T-cell (primary cell): ENCODE measurements at regions not wholly inside any gene's neighbourhood (a gene's known extent, or its start where the extent isn't known, plus 50 kb on each side); places are given as distances from the start of the nearest gene placed in this dataset.

Experiments
- ATAC-seq, 4 experiments: fragments of 200-7000 bp in 3 of 4; fragments of 150-1000 bp in 1 of 4; cut with Tn5 transposase; replicated peaks in 1 of 4; 1 replicate in 3 of 4; 2 replicates in 1 of 4; pipeline ENCODE4 v1.10.0; 2021; ENCODE audit warnings: moderate library complexity in 3 of 4, mild to moderate bottlenecking in 2 of 4, moderate number of reproducible peaks in 1 of 4
- CTCF ChIA-PET, 2 donors: fragments of 300-600 bp; sonication (Branson Sonifier 250); formaldehyde crosslinking; loops; one replicate each; lab custom pipeline; 2022; ENCODE audit warnings: antibody characterized with exemption in 2 of 2; lab: Charles Lee
- POLR2A ChIA-PET, 2 donors: fragments of 300-600 bp; sonication (Branson Sonifier 250); formaldehyde crosslinking; loops; one replicate each; lab custom pipeline; 2022; ENCODE audit warnings: antibody characterized with exemption in 2 of 2; lab: Charles Lee
- DNase-seq, 35 experiments: peaks; one replicate each; pipeline versions ENCODE4 v3.0.0 to v3.0.0-alpha.2; 2013 to 2023
- H3K27ac ChIP-seq: one replicate; pipeline ENCODE4 v1.5.1; 2013; ENCODE audit warnings: low read length
- H3K27me3 ChIP-seq, 2 experiments: replicated peaks in 1 of 2; 1 replicate in 1 of 2; 2 replicates in 1 of 2; pipeline versions ENCODE4 v1.6.1 to v1.7.0; 2013; ENCODE audit warnings: low read length in 1 of 2, mixed read lengths in 1 of 2; ENCODE audit not compliant: control insufficient read depth in 2 of 2, insufficient read depth in 2 of 2; ENCODE audit errors: extremely low read depth in 1 of 2
- H3K36me3 ChIP-seq, 2 donors: 1 replicate in 1 of 2; 2 replicates in 1 of 2; pipeline versions ENCODE4 v1.6.1 to v1.7.0; 2013; ENCODE audit warnings: low read length in 1 of 2; ENCODE audit not compliant: control insufficient read depth in 2 of 2, insufficient read depth in 1 of 2; ENCODE audit errors: extremely low read depth in 1 of 2
- H3K4me1 ChIP-seq, 2 experiments: 1 replicate in 1 of 2; 2 replicates in 1 of 2; pipeline versions ENCODE4 v1.6.1 to v1.7.0; 2013; ENCODE audit warnings: low read length in 2 of 2, mixed read lengths in 1 of 2; ENCODE audit not compliant: insufficient read depth in 2 of 2, control insufficient read depth in 1 of 2; ENCODE audit errors: extremely low read depth in 1 of 2
- H3K4me3 ChIP-seq, 2 donors: 1 replicate in 1 of 2; 2 replicates in 1 of 2; pipeline versions ENCODE4 v1.5.1 to v1.7.0; 2013; ENCODE audit warnings: mild to moderate bottlenecking in 2 of 2, low read length in 1 of 2, moderate library complexity in 1 of 2; ENCODE audit not compliant: control insufficient read depth in 1 of 2; ENCODE audit errors: extremely low read depth in 1 of 2
- H3K9me3 ChIP-seq: 2 replicates; pipeline ENCODE4 v1.7.0; 2013
- H3K27ac Mint-ChIP-seq, 2 donors: one replicate each; pipeline ENCODE4 v1.8.0; 2020 to 2021; ENCODE audit warnings: mild to moderate bottlenecking in 2 of 2, mixed read lengths in 2 of 2
- H3K27me3 Mint-ChIP-seq, 2 donors: one replicate each; pipeline ENCODE4 v1.8.0; 2021 to 2022; ENCODE audit warnings: mixed read lengths in 2 of 2
- H3K36me3 Mint-ChIP-seq: one replicate; pipeline ENCODE4 v1.8.0; 2021; ENCODE audit warnings: mixed read lengths
- H3K4me1 Mint-ChIP-seq, 3 donors: one replicate each; pipeline ENCODE4 v1.8.0; 2020 to 2022; ENCODE audit warnings: mixed read lengths in 3 of 3, mild to moderate bottlenecking in 1 of 3
- H3K4me3 Mint-ChIP-seq, 3 donors: one replicate each; pipeline ENCODE4 v1.8.0; 2020 to 2022; ENCODE audit warnings: mild to moderate bottlenecking in 3 of 3, mixed read lengths in 3 of 3, moderate library complexity in 3 of 3
- H3K9me3 Mint-ChIP-seq, 3 donors: one replicate each; pipeline ENCODE4 v1.8.0; 2020 to 2022; ENCODE audit warnings: mixed read lengths in 3 of 3
- WGBS: methylation state at CpG from one replicate; pipeline ENCODE4 v1.1.5; 2013; ENCODE audit warnings: missing lambda C conversion rate; ENCODE audit not compliant: insufficient coverage; 5-methylcytosine and 5-hydroxymethylcytosine counted together

DNA sequence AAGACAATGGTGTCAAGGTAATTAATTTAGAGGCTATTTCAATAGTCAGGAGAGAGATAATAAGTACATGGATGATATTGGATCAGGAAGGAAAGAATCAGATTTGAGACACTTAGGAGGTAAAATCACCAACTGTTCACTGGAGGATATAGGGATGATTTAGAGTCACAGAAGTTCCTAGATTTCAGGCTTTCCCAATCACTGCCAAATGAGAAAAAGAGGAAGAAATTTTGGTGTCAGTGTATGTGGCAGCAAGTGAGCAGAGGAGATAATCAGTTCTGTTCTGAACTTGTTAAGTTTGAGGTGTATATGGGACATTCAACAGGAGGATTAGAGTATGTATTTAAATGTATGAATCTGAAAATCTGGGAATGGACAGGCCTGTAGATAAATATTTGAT lies 640.4 kb downstream of the NR4A2 start:
- no peak overlapping the region for H3K27ac ChIP-seq
- Mint-ChIP-seq H3K27me3 (no peaks in the 10 kb centered on the region), H3K27ac (no peak overlapping the region), H3K4me3 (no peak overlapping the region), H3K4me1 (no peaks in the 10 kb centered on the region), H3K9me3 (no peaks in the 10 kb centered on the region), H3K36me3 (no peaks in the 10 kb centered on the region)
- ATAC-seq (no peak), DNase-seq (no peak)
- H3K4me3 ChIP-seq, result no peak overlapping the region
- POLR2A ChIA-PET, result no interaction called here
- no peaks in the 10 kb centered on the region for H3K9me3 ChIP-seq
- CTCF ChIA-PET, result no interaction called here
- H3K4me1 ChIP-seq, result no peaks in the 10 kb centered on the region
- no peaks in the 10 kb centered on the region for H3K27me3 ChIP-seq
- H3K36me3 ChIP-seq, result no peaks in the 10 kb centered on the region

GRCh38 chr2:155690785-155691184 lies 641.7 kb downstream of the NR4A2 start:
- Mint-ChIP-seq H3K27ac (no peak overlapping the region), H3K4me1 (no peaks in the 10 kb centered on the region), H3K4me3 (no peak overlapping the region), H3K36me3 (no peaks in the 10 kb centered on the region), H3K27me3 (no peaks in the 10 kb centered on the region), H3K9me3 (no peaks in the 10 kb centered on the region)
- DNase-seq (no peak), ATAC-seq (no peak)
- POLR2A ChIA-PET, result no interaction called here
- WGBS, result no CpG with 5 or more reads among the region's 2 CpGs
- Histone ChIP-seq H3K27ac (no peak overlapping the region), H3K4me1 (no peaks in the 10 kb centered on the region), H3K27me3 (no peaks in the 10 kb centered on the region), H3K9me3 (no peaks in the 10 kb centered on the region), H3K36me3 (no peaks in the 10 kb centered on the region), H3K4me3 (no peak overlapping the region)
- CTCF ChIA-PET, result no interaction called here

DNA sequence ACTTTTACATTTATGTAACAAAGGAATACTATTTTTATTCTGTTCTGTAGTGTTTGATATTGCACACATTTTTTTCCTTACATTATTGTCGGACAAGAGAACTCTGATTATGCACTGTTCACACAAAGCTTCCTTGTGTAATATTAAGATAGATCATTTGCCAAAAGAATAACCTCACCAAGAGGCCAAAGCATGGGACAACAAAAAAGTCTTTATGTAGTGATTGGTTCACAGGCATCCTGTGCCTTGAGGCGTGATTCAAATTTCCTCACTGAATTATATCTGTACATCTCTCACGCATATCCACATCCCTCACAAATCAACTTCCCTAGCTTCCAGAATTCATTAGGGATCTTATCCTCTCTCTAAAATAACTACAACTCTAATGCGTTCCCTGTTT lies 642.7 kb downstream of the NR4A2 start:
- H3K36me3 ChIP-seq, result no peaks in the 10 kb centered on the region
- H3K27ac Mint-ChIP-seq, result no peak overlapping the region
- CTCF ChIA-PET, result interaction anchor here in 1 of 2 donors (0.5 kb wide), 1 partner anchor 146 kb away, joined by 3 read pairs; no protein-coding TSS in a partner anchor
- H3K27ac ChIP-seq, result no peak overlapping the region
- H3K27me3 Mint-ChIP-seq, result no peaks in the 10 kb centered on the region
- no peak overlapping the region for H3K4me3 ChIP-seq
- H3K9me3 ChIP-seq, result no peaks in the 10 kb centered on the region
- POLR2A ChIA-PET, result no interaction called here
- no peaks in the 10 kb centered on the region for H3K4me1 Mint-ChIP-seq
- DNase-seq, result no peak
- no peaks in the 10 kb centered on the region for H3K4me1 ChIP-seq
- no peaks in the 10 kb centered on the region for H3K36me3 Mint-ChIP-seq
- no peaks in the 10 kb centered on the region for H3K27me3 ChIP-seq
- no peak overlapping the region for H3K4me3 Mint-ChIP-seq
- WGBS, result no CpG with 5 or more reads among the region's 4 CpGs
- ATAC-seq, result no peak
- no peaks in the 10 kb centered on the region for H3K9me3 Mint-ChIP-seq

- DNase-seq, result no peak
- no peak overlapping the region for H3K27ac Mint-ChIP-seq
Observed at GRCh38 chr2:155687181-155687580, 645.3 kb downstream of the NR4A2 start.

DNA sequence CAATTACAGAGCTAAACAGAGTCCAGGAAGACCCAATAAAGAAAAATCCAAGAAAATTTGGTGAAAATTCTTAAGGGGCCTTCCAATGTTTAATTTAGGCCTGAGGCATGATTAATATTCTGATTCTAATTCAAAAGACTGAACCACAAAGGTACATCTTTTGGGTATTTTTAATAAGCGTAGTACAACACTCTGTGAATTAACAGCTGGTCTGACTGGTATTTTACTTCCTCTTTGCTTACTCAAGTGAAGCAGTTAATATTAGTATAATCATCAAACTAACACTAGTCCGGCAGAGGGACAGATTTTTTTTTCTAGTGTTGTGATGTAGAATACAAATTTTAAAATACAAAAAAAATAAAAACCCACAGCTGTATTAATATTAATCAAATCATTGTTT lies 652.9 kb downstream of the NR4A2 start:
- CTCF ChIA-PET, result no interaction called here
- no peaks in the 10 kb centered on the region for H3K4me1 ChIP-seq
- Mint-ChIP-seq H3K27ac (no peak overlapping the region), H3K36me3 (no peaks in the 10 kb centered on the region), H3K4me3 (no peak overlapping the region), H3K9me3 (no peaks in the 10 kb centered on the region), H3K27me3 (no peaks in the 10 kb centered on the region), H3K4me1 (no peaks in the 10 kb centered on the region)
- no peaks in the 10 kb centered on the region for H3K27me3 ChIP-seq
- ATAC-seq, result no peak
- H3K36me3 ChIP-seq, result no peaks in the 10 kb centered on the region
- no peak for DNase-seq
- no peaks in the 10 kb centered on the region for H3K9me3 ChIP-seq
- WGBS, result no CpG with 5 or more reads among the region's 2 CpGs
- H3K27ac ChIP-seq, result no peak overlapping the region
- no peak overlapping the region for H3K4me3 ChIP-seq
- POLR2A ChIA-PET, result no interaction called here

More at GRCh38 chr2:155687181-155687580, 645.3 kb downstream of the NR4A2 start:
- Histone ChIP-seq H3K4me3 (no peak overlapping the region), H3K27me3 (no peaks in the 10 kb centered on the region), H3K9me3 (no peaks in the 10 kb centered on the region), H3K27ac (no peak overlapping the region), H3K4me1 (no peaks in the 10 kb centered on the region), H3K36me3 (no peaks in the 10 kb centered on the region)
- no peak overlapping the region for H3K4me3 Mint-ChIP-seq
- H3K4me1 Mint-ChIP-seq, result no peaks in the 10 kb centered on the region
- H3K9me3 Mint-ChIP-seq, result no peaks in the 10 kb centered on the region
- ATAC-seq, result no peak
- POLR2A ChIA-PET, result no interaction called here
- H3K27me3 Mint-ChIP-seq, result no peaks in the 10 kb centered on the region
- H3K36me3 Mint-ChIP-seq, result no peaks in the 10 kb centered on the region
- 57% methylated on average over 1 of the region's 1 CpG for WGBS
- CTCF ChIA-PET, result no interaction called here

DNA sequence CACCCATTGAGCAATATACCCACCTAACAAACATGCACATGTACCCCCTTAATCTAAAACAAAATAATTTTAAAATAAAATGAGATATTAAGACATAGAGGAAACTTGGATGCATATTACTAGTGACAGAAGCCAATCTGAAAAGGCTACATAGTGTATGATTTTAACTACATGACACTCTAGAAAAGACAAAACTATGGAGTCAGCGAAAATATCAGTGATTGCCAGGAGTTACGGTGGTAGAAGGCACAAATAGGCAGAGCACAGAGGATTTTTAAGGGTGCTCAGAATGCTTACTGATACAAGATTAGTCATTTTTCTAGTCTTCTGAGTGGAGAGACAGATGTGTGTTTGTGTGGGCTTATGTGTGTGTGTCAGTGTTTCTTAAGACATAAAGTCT lies 656.6 kb downstream of the NR4A2 start:
- H3K36me3 Mint-ChIP-seq, result no peaks in the 10 kb centered on the region
- ChIA-PET POLR2A (no interaction called here), CTCF (no interaction called here)
- Histone ChIP-seq H3K36me3 (no peaks in the 10 kb centered on the region), H3K9me3 (no peaks in the 10 kb centered on the region), H3K27ac (no peak overlapping the region), H3K4me1 (no peaks in the 10 kb centered on the region), H3K27me3 (no peaks in the 10 kb centered on the region), H3K4me3 (no peak overlapping the region)
- ATAC-seq (no peak), DNase-seq (no peak)
- no peak overlapping the region for H3K27ac Mint-ChIP-seq
- H3K4me3 Mint-ChIP-seq, result no peak overlapping the region
- H3K4me1 Mint-ChIP-seq, result no peaks in the 10 kb centered on the region
- WGBS, result no CpG with 5 or more reads among the region's 2 CpGs
- no peaks in the 10 kb centered on the region for H3K27me3 Mint-ChIP-seq
- H3K9me3 Mint-ChIP-seq, result peaks cover 0 to 5% (median 3%) of the 10 kb centered on the region in 3 donors

DNA sequence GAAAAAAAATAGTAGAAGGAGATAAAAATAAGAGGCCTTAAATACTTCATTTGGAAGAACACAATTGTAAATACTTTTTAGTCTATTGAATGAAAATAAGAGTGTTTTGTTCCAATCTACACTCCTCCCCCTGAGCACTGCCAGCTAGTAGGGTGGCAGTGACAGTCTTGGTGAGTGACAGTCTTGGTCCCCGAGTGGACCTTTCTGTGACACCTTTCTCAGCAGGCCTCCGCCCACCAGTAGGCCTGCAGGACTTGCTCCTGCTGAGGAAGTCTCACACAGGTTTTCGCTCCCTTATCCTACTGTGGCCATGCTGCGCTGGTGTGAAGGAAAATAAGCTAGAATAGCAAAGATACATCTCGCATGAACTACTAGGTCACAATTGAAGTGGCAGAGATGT lies 666.8 kb downstream of the NR4A2 start:
- H3K36me3 ChIP-seq, result no peaks in the 10 kb centered on the region
- DNase-seq (no peak), ATAC-seq (no peak)
- 64% methylated on average over 2 of the region's 5 CpGs for WGBS
- no peak overlapping the region for H3K27ac ChIP-seq
- no peaks in the 10 kb centered on the region for H3K4me1 ChIP-seq
- H3K27ac Mint-ChIP-seq, result no peak overlapping the region
- POLR2A ChIA-PET, result no interaction called here
- CTCF ChIA-PET, result no interaction called here
- no peak overlapping the region for H3K4me3 ChIP-seq
- no peaks in the 10 kb centered on the region for H3K4me1 Mint-ChIP-seq
- H3K9me3 ChIP-seq, result no peaks in the 10 kb centered on the region
- H3K27me3 ChIP-seq, result no peaks in the 10 kb centered on the region
- no peak overlapping the region for H3K4me3 Mint-ChIP-seq
- no peaks in the 10 kb centered on the region for H3K9me3 Mint-ChIP-seq
- no peaks in the 10 kb centered on the region for H3K36me3 Mint-ChIP-seq
- H3K27me3 Mint-ChIP-seq, result no peaks in the 10 kb centered on the region
